Nephron progenitor cell (in vitro differentiated cells): ENCODE measurements at regions not wholly inside any gene's neighbourhood (a gene's known extent, or its start where the extent isn't known, plus 50 kb on each side); places are given as distances from the start of the nearest gene placed in this dataset.

Experiments
- DNase-seq: peaks from one replicate; pipeline ENCODE4 v3.0.0; 2021
- H3K27ac Mint-ChIP-seq: 2 replicates; pipeline ENCODE4 v1.8.0; 2021; ENCODE audit warnings: mild to moderate bottlenecking, moderate library complexity, mixed read lengths
- H3K27me3 Mint-ChIP-seq: 2 replicates; pipeline ENCODE4 v1.8.0; 2021; ENCODE audit warnings: mild to moderate bottlenecking, low read depth, mixed read lengths; ENCODE audit not compliant: poor library complexity
- H3K36me3 Mint-ChIP-seq: 2 replicates; pipeline ENCODE4 v1.8.0; 2021; ENCODE audit warnings: low read depth, mixed read lengths
- H3K4me1 Mint-ChIP-seq: 2 replicates; pipeline ENCODE4 v1.8.0; 2021; ENCODE audit warnings: mixed read lengths
- H3K4me3 Mint-ChIP-seq: 2 replicates; pipeline ENCODE4 v1.8.0; 2021; ENCODE audit warnings: mild to moderate bottlenecking, moderate library complexity, mixed read lengths
- H3K9me3 Mint-ChIP-seq: 2 replicates; pipeline ENCODE4 v1.8.0; 2021; ENCODE audit warnings: mild to moderate bottlenecking, moderate library complexity, mixed read lengths
- CTCF ChIP-seq: fragments of 200-600 bp; sonication (generic); IDR thresholded peaks from 2 replicates; pipeline ENCODE4 v1.5.0; 2021; ENCODE audit warnings: antibody characterized with exemption

- Mint-ChIP-seq H3K27me3 (no peaks in the 10 kb centered on the region), H3K9me3 (no peaks in the 10 kb centered on the region), H3K4me1 (no peaks in the 10 kb centered on the region), H3K4me3 (no peak overlapping the region), H3K36me3 (no peaks in the 10 kb centered on the region), H3K27ac (no peak overlapping the region)
- no peak for TF ChIP-seq CTCF
- no peak for DNase-seq
These were observed 419.9 kb downstream of the PCDH17 start for GRCh38 chr13:58051396-58051795.

- H3K4me3 Mint-ChIP-seq, result no peak overlapping the region
- no peaks in the 10 kb centered on the region for H3K9me3 Mint-ChIP-seq
- no peaks in the 10 kb centered on the region for H3K27me3 Mint-ChIP-seq
- H3K4me1 Mint-ChIP-seq, result no peaks in the 10 kb centered on the region
- no peaks in the 10 kb centered on the region for H3K36me3 Mint-ChIP-seq
- no peak for TF ChIP-seq CTCF
- no peak overlapping the region for H3K27ac Mint-ChIP-seq
- DNase-seq, result no peak
These were observed 420.3 kb downstream of the PCDH17 start for GRCh38 chr13:58051807-58052375.

GRCh38 chr13:58056426-58056825 is 424.9 kb downstream of the PCDH17 start:
- Mint-ChIP-seq H3K36me3 (no peaks in the 10 kb centered on the region), H3K27ac (no peak overlapping the region), H3K9me3 (no peaks in the 10 kb centered on the region), H3K4me3 (no peak overlapping the region), H3K27me3 (no peaks in the 10 kb centered on the region), H3K4me1 (no peaks in the 10 kb centered on the region)
- TF ChIP-seq CTCF, result no peak
- DNase-seq, result no peak

GRCh38 chr13:58059624-58060023 is 428.1 kb downstream of the PCDH17 start:
- H3K4me1 Mint-ChIP-seq, result no peaks in the 10 kb centered on the region
- H3K4me3 Mint-ChIP-seq, result no peak overlapping the region
- no peak for TF ChIP-seq CTCF
- DNase-seq, result no peak
- no peaks in the 10 kb centered on the region for H3K36me3 Mint-ChIP-seq
- peaks cover 3% of the 10 kb centered on the region for H3K27me3 Mint-ChIP-seq
- no peaks in the 10 kb centered on the region for H3K9me3 Mint-ChIP-seq
- no peak overlapping the region for H3K27ac Mint-ChIP-seq

DNA sequence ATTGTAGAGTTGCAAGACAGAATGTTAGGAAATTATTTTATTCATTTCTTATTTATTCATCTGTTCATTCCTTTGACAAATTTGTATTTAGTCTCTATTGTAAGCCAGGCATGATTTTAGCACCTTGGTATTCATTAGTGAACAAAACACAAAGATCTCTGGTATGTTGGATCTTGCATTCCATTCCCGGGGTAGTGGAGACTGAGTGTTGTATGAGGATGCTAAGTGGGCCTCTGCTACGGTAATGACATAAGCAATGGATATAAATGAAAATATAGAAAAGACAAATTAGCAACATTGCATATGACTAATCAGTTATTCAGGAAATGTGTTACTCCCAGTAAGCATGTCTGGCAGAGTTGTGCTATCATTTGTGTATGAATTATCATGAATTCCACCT is 449.3 kb downstream of the PCDH17 start:
- Mint-ChIP-seq H3K27ac (no peak overlapping the region), H3K4me3 (no peak overlapping the region), H3K36me3 (no peaks in the 10 kb centered on the region), H3K27me3 (no peaks in the 10 kb centered on the region), H3K4me1 (peaks cover 11% of the 10 kb centered on the region), H3K9me3 (no peaks in the 10 kb centered on the region)
- no peak for DNase-seq
- no peak for TF ChIP-seq CTCF

DNA sequence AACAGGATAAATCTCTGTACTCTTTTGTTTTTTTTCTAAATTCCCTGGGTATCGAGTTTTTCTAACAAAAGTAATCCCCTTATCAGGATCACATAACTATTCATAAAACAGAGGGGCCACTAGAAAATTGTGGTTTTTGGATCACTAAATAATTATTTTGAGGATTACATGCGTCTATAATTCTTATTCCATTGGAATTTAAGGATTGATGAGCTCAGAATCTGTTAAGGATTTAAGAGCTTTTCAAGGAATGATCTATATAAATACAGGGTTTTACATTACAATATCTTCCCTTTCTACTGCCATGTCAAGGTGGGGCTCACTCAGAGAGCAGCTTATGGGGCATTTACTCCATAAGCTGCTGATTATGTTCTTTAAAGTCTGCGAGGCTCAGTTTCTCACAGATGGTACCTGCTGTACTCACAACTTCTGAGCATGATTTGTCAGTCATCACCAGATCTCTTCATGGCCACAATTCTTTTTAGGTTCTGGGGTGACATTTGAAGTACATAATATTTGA is 449.8 kb downstream of the PCDH17 start:
- Mint-ChIP-seq H3K4me3 (no peak overlapping the region), H3K27me3 (no peaks in the 10 kb centered on the region), H3K4me1 (peaks cover 14% of the 10 kb centered on the region), H3K36me3 (no peaks in the 10 kb centered on the region), H3K9me3 (no peaks in the 10 kb centered on the region), H3K27ac (no peak overlapping the region)
- no peak for DNase-seq
- TF ChIP-seq CTCF, result no peak
